OCI-M1 (cell line): ENCODE measurements at regions not wholly inside any gene's neighbourhood (a gene's known extent, or its start where the extent isn't known, plus 50 kb on each side); places are given as distances from the start of the nearest gene placed in this dataset.
"Not testable (repeated sequence)": the region's sequence is repeated elsewhere in the genome, so short reads cannot be mapped to it uniquely, and the experiment has no call there.

Source experiments
- DNase-seq: peaks from one replicate; lab custom pipeline; 2025; lab: John Stamatoyannopoulos, UW

GRCh38 chr11:116043857-116044256, 539.6 kb upstream of the CADM1 start:
- no peak for DNase-seq

GRCh38 chr11:116043059-116043458, 538.8 kb upstream of the CADM1 start:
- not testable (repeated sequence) for DNase-seq

- DNase-seq: no peak
These were observed 537.9 kb upstream of the CADM1 start for GRCh38 chr11:116042146-116042545.

- DNase-seq: no peak
These were observed 533.6 kb upstream of the CADM1 start for GRCh38 chr11:116037861-116038260.

- no peak for DNase-seq
These were observed 531.8 kb upstream of the CADM1 start for GRCh38 chr11:116035977-116036376.

GRCh38 chr11:116033931-116034553, 529.8 kb upstream of the CADM1 start:
- DNase-seq: no peak

- DNase-seq: no peak
These were observed 526.6 kb upstream of the CADM1 start for GRCh38 chr11:116030697-116031331.

GRCh38 chr11:116028506-116028905, 524.3 kb upstream of the CADM1 start:
- not testable (repeated sequence) for DNase-seq

GRCh38 chr11:115999437-115999836, 495.2 kb upstream of the CADM1 start:
- DNase-seq: no peak

- DNase-seq: no peak
These were observed 492.6 kb upstream of the CADM1 start for GRCh38 chr11:115996808-115997188.

GRCh38 chr11:115996125-115996807, 492.1 kb upstream of the CADM1 start:
- no peak for DNase-seq

GRCh38 chr11:115993590-115993989, 489.4 kb upstream of the CADM1 start:
- no peak for DNase-seq

GRCh38 chr11:115990004-115990447, 485.8 kb upstream of the CADM1 start:
- peak; percentile 19 for DNase-seq

- no peak for DNase-seq
These were observed 481.7 kb upstream of the CADM1 start for GRCh38 chr11:115985896-115986295.

GRCh38 chr11:115984228-115984627, 480.0 kb upstream of the CADM1 start:
- no peak for DNase-seq

- no peak for DNase-seq
These were observed 478.5 kb upstream of the CADM1 start for GRCh38 chr11:115982666-115983065.

- no peak for DNase-seq
These were observed 477.7 kb upstream of the CADM1 start for GRCh38 chr11:115981814-115982471.

GRCh38 chr11:115981104-115981481, 476.9 kb upstream of the CADM1 start:
- no peak for DNase-seq

- no peak for DNase-seq
These were observed 476.3 kb upstream of the CADM1 start for GRCh38 chr11:115980337-115981103.

- DNase-seq: no peak
These were observed 470.5 kb upstream of the CADM1 start for GRCh38 chr11:115974703-115975102.

- not testable (repeated sequence) for DNase-seq
These were observed 463.0 kb upstream of the CADM1 start for GRCh38 chr11:115967203-115967602.
